Breast epithelium (tissue), 4 donors: ENCODE measurements at regions not wholly inside any gene's neighbourhood (a gene's known extent, or its start where the extent isn't known, plus 50 kb on each side); places are given as distances from the start of the nearest gene placed in this dataset.

Experiments used
- DNase-seq, 2 donors: peaks; one replicate each; pipeline ENCODE4 v3.0.0-alpha.2; 2019; ENCODE audit warnings: low spot score in 2 of 2
- H3K27ac ChIP-seq, 2 donors: fragments of 200-600 bp; sonication (generic) in 1 of 2; one replicate each; pipeline ENCODE4 v1.5.1; 2016 to 2019; ENCODE audit warnings: mild to moderate bottlenecking in 1 of 2
- H3K27me3 ChIP-seq, 2 donors: fragments of 200-600 bp; sonication (generic) in 1 of 2; one replicate each; pipeline versions ENCODE4 v1.5.1 to v1.6.0; 2017 to 2019; ENCODE audit warnings: control low read depth in 1 of 2, mild to moderate bottlenecking in 1 of 2
- H3K36me3 ChIP-seq: fragments of 200-600 bp; one replicate; pipeline ENCODE4 v1.5.1; 2019
- H3K4me1 ChIP-seq, 2 donors: fragments of 200-600 bp; sonication (generic); one replicate each; pipeline ENCODE4 v1.5.1; 2016 to 2019; ENCODE audit warnings: control low read depth in 1 of 2
- H3K4me3 ChIP-seq, 3 donors: fragments of 200-600 bp; sonication (generic); 1 replicate in 2 of 3; 2 replicates in 1 of 3; pipeline ENCODE4 v1.5.1; 2016 to 2019; ENCODE audit warnings: mild to moderate bottlenecking in 3 of 3, moderate library complexity in 2 of 3
- H3K9me3 ChIP-seq, 2 donors: fragments of 200-600 bp; sonication (generic) in 1 of 2; one replicate each; pipeline ENCODE4 v1.5.1; 2016 to 2019; ENCODE audit warnings: control low read depth in 1 of 2
- CTCF ChIP-seq, 3 donors: fragments of 450-650 bp; IDR thresholded peaks; one replicate each; pipeline ENCODE4 v1.5.1; 2016 to 2017; ENCODE audit warnings: antibody characterized with exemption in 3 of 3, mild to moderate bottlenecking in 3 of 3, moderate library complexity in 3 of 3
- POLR2A ChIP-seq: fragments of 450-650 bp; IDR thresholded peaks from one replicate; pipeline ENCODE4 v1.6.1; 2016; ENCODE audit warnings: antibody characterized with exemption, mild to moderate bottlenecking, moderate library complexity
- POLR2AphosphoS5 ChIP-seq, 3 donors: sonication (generic); formaldehyde crosslinking; IDR thresholded peaks; one replicate each; pipeline ENCODE4 v1.6.1; 2017; ENCODE audit warnings: antibody characterized with exemption in 3 of 3
- intact Hi-C: fragments of 100-400 bp; cut with DNase I; formaldehyde crosslinking; loops from one replicate; pipeline ENCODE4 v1.15.1; 2023; ENCODE audit warnings: low total_unique reads

- no peaks in the 10 kb centered on the region for H3K9me3 ChIP-seq
- intact Hi-C loops = loop anchor here (2.0 kb wide), 2 partner anchors 47 to 65 kb away; no protein-coding TSS in a partner anchor
- no peak overlapping the region for H3K4me3 ChIP-seq
- H3K27me3 ChIP-seq = peaks cover 0 to 62% of the 10 kb centered on the region in 2 donors
- H3K4me1 ChIP-seq = no peaks in the 10 kb centered on the region
- no peak overlapping the region for H3K27ac ChIP-seq
- no peaks in the 10 kb centered on the region for H3K36me3 ChIP-seq
- TF ChIP-seq POLR2AphosphoS5 (IDR thresholded peaks at IDR 0.05) (no peak), CTCF (IDR thresholded peaks at IDR 0.05) (no peak), POLR2A (no peak)
- DNase-seq = no peak
Measured at GRCh38 chr16:86367291-86368072, 142.8 kb upstream of the FOXF1 start.

- H3K4me3 ChIP-seq = no peak overlapping the region
- no peak overlapping the region for H3K27ac ChIP-seq
- TF ChIP-seq CTCF (IDR thresholded peaks at IDR 0.05) (no peak), POLR2A (no peak), POLR2AphosphoS5 (IDR thresholded peaks at IDR 0.05) (no peak)
- intact Hi-C loops = loop anchor here (2.0 kb wide), 2 partner anchors 47 to 65 kb away; no protein-coding TSS in a partner anchor
- DNase-seq = no peak
- H3K36me3 ChIP-seq = no peaks in the 10 kb centered on the region
- H3K9me3 ChIP-seq = peaks cover 0 to under 1% of the 10 kb centered on the region in 2 donors
- peaks cover 0 to 66% of the 10 kb centered on the region in 2 donors for H3K27me3 ChIP-seq
- H3K4me1 ChIP-seq = no peaks in the 10 kb centered on the region
Measured at GRCh38 chr16:86368261-86368660, 142.1 kb upstream of the FOXF1 start.

- intact Hi-C loops = no loop called here
Measured at GRCh38 chr16:86370062-86370461, 140.3 kb upstream of the FOXF1 start.

GRCh38 chr16:86371083-86371803 is 139.1 kb upstream of the FOXF1 start:
- Histone ChIP-seq H3K9me3 (peaks cover 7 to 17% of the 10 kb centered on the region in 2 donors), H3K4me3 (no peak overlapping the region), H3K36me3 (no peaks in the 10 kb centered on the region), H3K27ac (no peak overlapping the region), H3K4me1 (no peaks in the 10 kb centered on the region), H3K27me3 (peaks cover 0 to 49% of the 10 kb centered on the region in 2 donors)
- DNase-seq = no peak
- intact Hi-C loops = no loop called here
- TF ChIP-seq POLR2A (no peak), CTCF (IDR thresholded peaks at IDR 0.05) (no peak), POLR2AphosphoS5 (IDR thresholded peaks at IDR 0.05) (no peak)

More at GRCh38 chr16:86370062-86370461, 140.3 kb upstream of the FOXF1 start:
- Histone ChIP-seq H3K27ac (no peak overlapping the region), H3K27me3 (peaks cover 0 to 58% of the 10 kb centered on the region in 2 donors), H3K36me3 (no peaks in the 10 kb centered on the region), H3K4me3 (no peak overlapping the region), H3K9me3 (peaks cover 7 to 17% of the 10 kb centered on the region in 2 donors), H3K4me1 (no peaks in the 10 kb centered on the region)
- no peak for DNase-seq
- no peak for TF ChIP-seq CTCF (IDR thresholded peaks at IDR 0.05)
- no peak for TF ChIP-seq POLR2AphosphoS5 (IDR thresholded peaks at IDR 0.05)
- no peak for TF ChIP-seq POLR2A

GRCh38 chr16:86372193-86372592 is 138.1 kb upstream of the FOXF1 start:
- TF ChIP-seq POLR2AphosphoS5 (IDR thresholded peaks at IDR 0.05) (no peak), CTCF (IDR thresholded peaks at IDR 0.05) (no peak), POLR2A (no peak)
- no peak overlapping the region for H3K27ac ChIP-seq
- no peak for DNase-seq
- H3K27me3 ChIP-seq = peaks cover 0 to 49% of the 10 kb centered on the region in 2 donors
- H3K4me1 ChIP-seq = no peaks in the 10 kb centered on the region
- H3K9me3 ChIP-seq = peaks cover 7 to 22% of the 10 kb centered on the region in 2 donors
- intact Hi-C loops = no loop called here
- H3K36me3 ChIP-seq = no peaks in the 10 kb centered on the region
- H3K4me3 ChIP-seq = no peak overlapping the region
